ENCODE measurements at regions not wholly inside any gene's neighbourhood (a gene's known extent, or its start where the extent isn't known, plus 50 kb on each side); places are given as distances from the start of the nearest gene placed in this dataset.

DNA sequence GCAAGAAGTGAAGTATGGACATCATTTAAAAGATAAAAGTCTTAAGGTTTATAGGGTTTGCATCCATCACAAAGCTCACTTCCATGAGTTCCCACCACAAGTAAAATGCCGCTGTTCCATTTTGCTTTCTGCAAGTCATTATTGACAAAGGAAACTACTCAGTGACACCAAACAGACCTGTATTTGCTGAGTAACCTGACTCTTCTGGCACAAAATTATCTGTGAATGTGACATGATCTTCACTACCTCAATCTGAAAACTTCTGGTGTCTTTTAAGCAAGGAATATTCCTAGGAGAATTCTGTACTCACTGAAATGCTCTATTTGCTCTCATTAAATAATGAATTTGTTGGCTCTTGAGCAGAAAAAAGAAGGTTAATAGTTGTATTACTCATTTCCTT lies 1077.4 kb upstream of the ADGRL4 start:
- WGBS (ENCODE audit: insufficient coverage, low coverage, low lambda C conversion rate, missing lambda C conversion rate): 50% methylated on average over 1 of the region's 1 CpG
- peak in 1 of 4 donors; percentile 36 for ATAC-seq
- no peaks in the 10 kb centered on the region for H3K9me3 ChIP-seq

DNA sequence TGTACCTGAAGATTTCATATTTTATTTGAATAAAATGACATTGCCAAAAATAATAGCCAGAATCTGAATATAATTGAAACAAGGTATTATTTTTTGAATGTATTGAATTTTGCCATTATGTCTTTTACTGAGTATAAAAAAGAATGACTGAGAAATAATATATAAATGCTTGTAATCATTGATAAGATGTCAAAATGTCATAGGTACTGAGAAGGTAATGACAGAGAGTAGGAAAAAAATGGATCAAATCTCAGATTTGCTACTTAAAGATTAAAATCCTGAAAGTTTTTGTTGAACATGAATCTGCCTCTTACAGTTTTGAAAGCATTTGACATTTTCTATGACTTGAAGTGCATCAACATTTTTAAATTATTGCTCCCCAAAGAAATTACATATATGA lies 1069.9 kb upstream of the ADGRL4 start:
- no peaks in the 10 kb centered on the region for H3K4me1 ChIP-seq
- no peaks in the 10 kb centered on the region for H3K27me3 ChIP-seq
- intact Hi-C loops (cut with DNase I): no loop called here
- no peak overlapping the region for H3K27ac ChIP-seq
- ATAC-seq (no peak), DNase-seq (no peak)
- H3K36me3 ChIP-seq: no peaks in the 10 kb centered on the region
- no peak overlapping the region for H3K4me3 ChIP-seq
- TF ChIP-seq POLR2A (IDR thresholded peaks at IDR 0.05): no peak
- TF ChIP-seq, protein P1, sequence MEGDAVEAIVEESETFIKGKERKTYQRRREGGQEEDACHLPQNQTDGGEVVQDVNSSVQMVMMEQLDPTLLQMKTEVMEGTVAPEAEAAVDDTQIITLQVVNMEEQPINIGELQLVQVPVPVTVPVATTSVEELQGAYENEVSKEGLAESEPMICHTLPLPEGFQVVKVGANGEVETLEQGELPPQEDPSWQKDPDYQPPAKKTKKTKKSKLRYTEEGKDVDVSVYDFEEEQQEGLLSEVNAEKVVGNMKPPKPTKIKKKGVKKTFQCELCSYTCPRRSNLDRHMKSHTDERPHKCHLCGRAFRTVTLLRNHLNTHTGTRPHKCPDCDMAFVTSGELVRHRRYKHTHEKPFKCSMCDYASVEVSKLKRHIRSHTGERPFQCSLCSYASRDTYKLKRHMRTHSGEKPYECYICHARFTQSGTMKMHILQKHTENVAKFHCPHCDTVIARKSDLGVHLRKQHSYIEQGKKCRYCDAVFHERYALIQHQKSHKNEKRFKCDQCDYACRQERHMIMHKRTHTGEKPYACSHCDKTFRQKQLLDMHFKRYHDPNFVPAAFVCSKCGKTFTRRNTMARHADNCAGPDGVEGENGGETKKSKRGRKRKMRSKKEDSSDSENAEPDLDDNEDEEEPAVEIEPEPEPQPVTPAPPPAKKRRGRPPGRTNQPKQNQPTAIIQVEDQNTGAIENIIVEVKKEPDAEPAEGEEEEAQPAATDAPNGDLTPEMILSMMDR (IDR thresholded peaks at IDR 0.05): no peak
- no peaks in the 10 kb centered on the region for H3K9me3 ChIP-seq

More for the DNA sequence above, 1077.4 kb upstream of the ADGRL4 start:
- intact Hi-C loops (cut with DNase I): no loop called here
- Histone ChIP-seq H3K4me3 (no peak overlapping the region), H3K27ac (no peak overlapping the region), H3K36me3 (no peaks in the 10 kb centered on the region), H3K4me1 (no peaks in the 10 kb centered on the region), H3K27me3 (no peaks in the 10 kb centered on the region)
- no peak for DNase-seq
- no peak for TF ChIP-seq POLR2A (IDR thresholded peaks at IDR 0.05)
- TF ChIP-seq, protein P1 (IDR thresholded peaks at IDR 0.05): no peak

DNA sequence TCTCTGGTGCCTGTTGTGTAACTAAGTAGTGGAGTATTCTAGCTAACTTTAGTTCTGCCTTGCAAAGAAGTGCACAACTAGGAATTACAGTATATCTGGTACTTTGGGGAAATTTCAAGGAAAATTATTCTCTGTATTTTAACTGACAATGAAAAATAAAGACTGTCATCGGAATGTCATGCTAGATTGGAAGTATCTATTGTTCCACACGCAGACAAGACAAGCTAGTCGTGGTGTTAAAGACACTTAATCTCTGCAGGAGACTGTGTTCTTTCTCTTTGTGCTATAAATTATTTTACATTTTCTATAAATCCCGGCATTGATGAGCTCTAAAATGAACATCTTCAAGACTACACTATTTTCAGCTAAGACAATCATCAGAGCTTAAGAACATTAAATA lies 1068.8 kb upstream of the ADGRL4 start:
- no peaks in the 10 kb centered on the region for H3K4me1 ChIP-seq
- TF ChIP-seq, protein P1 (IDR thresholded peaks at IDR 0.05): no peak
- no peak for TF ChIP-seq POLR2A (IDR thresholded peaks at IDR 0.05)
- no peak overlapping the region for H3K27ac ChIP-seq
- no peak for ATAC-seq
- H3K27me3 ChIP-seq: no peaks in the 10 kb centered on the region
- WGBS (ENCODE audit: insufficient coverage, low coverage, low lambda C conversion rate, missing lambda C conversion rate): 56% methylated on average over 4 of the region's 4 CpGs
- no peak for DNase-seq
- H3K9me3 ChIP-seq: no peaks in the 10 kb centered on the region
- no peaks in the 10 kb centered on the region for H3K36me3 ChIP-seq
- no peak overlapping the region for H3K4me3 ChIP-seq
- intact Hi-C loops (cut with DNase I): no loop called here

DNA sequence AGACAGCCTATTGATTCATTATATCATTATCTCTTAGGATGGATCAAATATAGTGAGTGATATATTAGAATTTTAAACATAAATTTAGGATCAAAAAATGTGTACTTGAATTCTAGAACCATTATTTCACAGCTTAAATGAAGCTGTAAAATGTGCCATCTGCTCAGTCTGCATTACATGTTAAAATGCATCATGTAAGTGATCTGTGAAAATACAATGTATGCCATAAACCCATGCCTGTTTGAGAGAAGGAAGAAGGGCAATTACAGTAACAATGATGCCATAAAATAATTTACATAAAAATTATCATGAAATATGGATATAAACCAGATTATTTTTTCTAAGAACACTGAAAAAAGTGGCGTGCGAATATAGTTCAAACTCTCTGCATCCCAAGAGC lies 1066.0 kb upstream of the ADGRL4 start:
- H3K4me3 ChIP-seq: no peak overlapping the region
- no peak for ATAC-seq

More for the DNA sequence above, 1066.0 kb upstream of the ADGRL4 start:
- no peak overlapping the region for H3K27ac ChIP-seq
- H3K4me1 ChIP-seq: no peaks in the 10 kb centered on the region
- H3K36me3 ChIP-seq: no peaks in the 10 kb centered on the region
- TF ChIP-seq POLR2A (IDR thresholded peaks at IDR 0.05): no peak
- TF ChIP-seq, protein P1 (IDR thresholded peaks at IDR 0.05): no peak
- intact Hi-C loops (cut with DNase I): no loop called here
- DNase-seq: no peak
- WGBS (ENCODE audit: insufficient coverage, low coverage, low lambda C conversion rate, missing lambda C conversion rate): 74% methylated on average over 2 of the region's 2 CpGs
- no peaks in the 10 kb centered on the region for H3K27me3 ChIP-seq
- H3K9me3 ChIP-seq: no peaks in the 10 kb centered on the region

Data from right lobe of liver (tissue), 6 donors.